ENCODE measurements at regions not wholly inside any gene's neighbourhood (a gene's known extent, or its start where the extent isn't known, plus 50 kb on each side); places are given as distances from the start of the nearest gene placed in this dataset.

DNA sequence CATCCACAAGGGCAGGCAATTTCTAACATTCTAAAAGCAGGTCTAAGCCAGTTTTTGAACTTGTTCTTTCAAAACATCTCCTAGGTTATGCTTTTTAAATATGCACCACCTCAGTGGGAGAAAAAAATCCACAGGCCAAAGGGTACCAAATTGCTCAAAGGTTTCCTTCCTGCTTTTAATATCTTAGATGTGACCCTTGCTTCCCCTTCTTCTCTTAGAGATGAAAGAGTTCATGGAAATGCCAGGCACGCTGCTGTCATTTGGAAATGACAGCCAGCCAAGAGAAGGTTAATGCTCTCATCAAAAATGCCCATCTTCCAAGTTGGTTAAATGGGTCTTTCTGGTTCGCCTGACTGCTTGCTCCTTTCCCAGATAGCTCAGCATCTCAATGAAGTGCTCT lies 497.1 kb downstream of the CD83 start:
- DNase-seq (ENCODE audit: low read depth in 1 of 2, low spot score in 1 of 2): peak in 1 of 2 experiments; percentile 18
- TF ChIP-seq GABPA (IDR thresholded peaks at IDR 0.05; ENCODE audit: low read depth): no peak
- TF ChIP-seq SPI1 (IDR thresholded peaks at IDR 0.05; ENCODE audit: borderline replicate concordance, low read depth): no peak
- TF ChIP-seq, protein P1, sequence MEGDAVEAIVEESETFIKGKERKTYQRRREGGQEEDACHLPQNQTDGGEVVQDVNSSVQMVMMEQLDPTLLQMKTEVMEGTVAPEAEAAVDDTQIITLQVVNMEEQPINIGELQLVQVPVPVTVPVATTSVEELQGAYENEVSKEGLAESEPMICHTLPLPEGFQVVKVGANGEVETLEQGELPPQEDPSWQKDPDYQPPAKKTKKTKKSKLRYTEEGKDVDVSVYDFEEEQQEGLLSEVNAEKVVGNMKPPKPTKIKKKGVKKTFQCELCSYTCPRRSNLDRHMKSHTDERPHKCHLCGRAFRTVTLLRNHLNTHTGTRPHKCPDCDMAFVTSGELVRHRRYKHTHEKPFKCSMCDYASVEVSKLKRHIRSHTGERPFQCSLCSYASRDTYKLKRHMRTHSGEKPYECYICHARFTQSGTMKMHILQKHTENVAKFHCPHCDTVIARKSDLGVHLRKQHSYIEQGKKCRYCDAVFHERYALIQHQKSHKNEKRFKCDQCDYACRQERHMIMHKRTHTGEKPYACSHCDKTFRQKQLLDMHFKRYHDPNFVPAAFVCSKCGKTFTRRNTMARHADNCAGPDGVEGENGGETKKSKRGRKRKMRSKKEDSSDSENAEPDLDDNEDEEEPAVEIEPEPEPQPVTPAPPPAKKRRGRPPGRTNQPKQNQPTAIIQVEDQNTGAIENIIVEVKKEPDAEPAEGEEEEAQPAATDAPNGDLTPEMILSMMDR (IDR thresholded peaks at IDR 0.05; ENCODE audit: insufficient read depth, low read length): no peak
- TF ChIP-seq, protein P2, sequence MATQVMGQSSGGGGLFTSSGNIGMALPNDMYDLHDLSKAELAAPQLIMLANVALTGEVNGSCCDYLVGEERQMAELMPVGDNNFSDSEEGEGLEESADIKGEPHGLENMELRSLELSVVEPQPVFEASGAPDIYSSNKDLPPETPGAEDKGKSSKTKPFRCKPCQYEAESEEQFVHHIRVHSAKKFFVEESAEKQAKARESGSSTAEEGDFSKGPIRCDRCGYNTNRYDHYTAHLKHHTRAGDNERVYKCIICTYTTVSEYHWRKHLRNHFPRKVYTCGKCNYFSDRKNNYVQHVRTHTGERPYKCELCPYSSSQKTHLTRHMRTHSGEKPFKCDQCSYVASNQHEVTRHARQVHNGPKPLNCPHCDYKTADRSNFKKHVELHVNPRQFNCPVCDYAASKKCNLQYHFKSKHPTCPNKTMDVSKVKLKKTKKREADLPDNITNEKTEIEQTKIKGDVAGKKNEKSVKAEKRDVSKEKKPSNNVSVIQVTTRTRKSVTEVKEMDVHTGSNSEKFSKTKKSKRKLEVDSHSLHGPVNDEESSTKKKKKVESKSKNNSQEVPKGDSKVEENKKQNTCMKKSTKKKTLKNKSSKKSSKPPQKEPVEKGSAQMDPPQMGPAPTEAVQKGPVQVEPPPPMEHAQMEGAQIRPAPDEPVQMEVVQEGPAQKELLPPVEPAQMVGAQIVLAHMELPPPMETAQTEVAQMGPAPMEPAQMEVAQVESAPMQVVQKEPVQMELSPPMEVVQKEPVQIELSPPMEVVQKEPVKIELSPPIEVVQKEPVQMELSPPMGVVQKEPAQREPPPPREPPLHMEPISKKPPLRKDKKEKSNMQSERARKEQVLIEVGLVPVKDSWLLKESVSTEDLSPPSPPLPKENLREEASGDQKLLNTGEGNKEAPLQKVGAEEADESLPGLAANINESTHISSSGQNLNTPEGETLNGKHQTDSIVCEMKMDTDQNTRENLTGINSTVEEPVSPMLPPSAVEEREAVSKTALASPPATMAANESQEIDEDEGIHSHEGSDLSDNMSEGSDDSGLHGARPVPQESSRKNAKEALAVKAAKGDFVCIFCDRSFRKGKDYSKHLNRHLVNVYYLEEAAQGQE (IDR thresholded peaks at IDR 0.05; ENCODE audit: insufficient replicate concordance, low read depth): no peak
- no peak overlapping the region for H3K4me3 ChIP-seq (replicated peaks; ENCODE audit: insufficient read depth, low read length)
- H3K27me3 ChIP-seq (ENCODE audit: insufficient read depth, poor library complexity, severe bottlenecking): no peaks in the 10 kb centered on the region
- no peak overlapping the region for H3K27ac ChIP-seq (replicated peaks)

DNA sequence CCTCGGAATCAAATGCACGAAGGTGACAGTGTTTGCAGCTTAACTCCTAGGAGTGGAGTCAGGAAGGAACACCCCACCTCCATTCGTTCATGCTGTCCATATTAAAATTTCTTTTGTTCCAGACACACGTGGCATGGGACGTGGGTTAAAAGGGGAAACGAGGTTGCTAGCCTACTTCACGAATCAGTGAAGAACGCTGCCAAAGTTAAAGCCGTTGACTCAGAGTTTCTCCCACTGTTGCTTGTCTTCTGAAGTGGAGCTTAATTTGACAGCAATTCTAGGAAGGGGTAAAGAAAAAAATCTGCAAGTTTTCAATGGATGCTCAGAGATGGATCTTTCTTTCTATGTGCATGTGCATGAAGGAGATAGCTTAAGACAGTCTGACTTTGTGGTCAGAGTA lies 499.1 kb downstream of the CD83 start:
- Histone ChIP-seq H3K4me3 (replicated peaks; ENCODE audit: insufficient read depth, low read length) (no peak overlapping the region), H3K27me3 (ENCODE audit: insufficient read depth, poor library complexity, severe bottlenecking) (no peaks in the 10 kb centered on the region), H3K27ac (replicated peaks) (no peak overlapping the region)
- TF ChIP-seq, protein P1 (IDR thresholded peaks at IDR 0.05; ENCODE audit: insufficient read depth, low read length): no peak
- TF ChIP-seq, protein P2 (IDR thresholded peaks at IDR 0.05; ENCODE audit: insufficient replicate concordance, low read depth): no peak
- no peak for DNase-seq (ENCODE audit: low read depth in 1 of 2, low spot score in 1 of 2)

DNA sequence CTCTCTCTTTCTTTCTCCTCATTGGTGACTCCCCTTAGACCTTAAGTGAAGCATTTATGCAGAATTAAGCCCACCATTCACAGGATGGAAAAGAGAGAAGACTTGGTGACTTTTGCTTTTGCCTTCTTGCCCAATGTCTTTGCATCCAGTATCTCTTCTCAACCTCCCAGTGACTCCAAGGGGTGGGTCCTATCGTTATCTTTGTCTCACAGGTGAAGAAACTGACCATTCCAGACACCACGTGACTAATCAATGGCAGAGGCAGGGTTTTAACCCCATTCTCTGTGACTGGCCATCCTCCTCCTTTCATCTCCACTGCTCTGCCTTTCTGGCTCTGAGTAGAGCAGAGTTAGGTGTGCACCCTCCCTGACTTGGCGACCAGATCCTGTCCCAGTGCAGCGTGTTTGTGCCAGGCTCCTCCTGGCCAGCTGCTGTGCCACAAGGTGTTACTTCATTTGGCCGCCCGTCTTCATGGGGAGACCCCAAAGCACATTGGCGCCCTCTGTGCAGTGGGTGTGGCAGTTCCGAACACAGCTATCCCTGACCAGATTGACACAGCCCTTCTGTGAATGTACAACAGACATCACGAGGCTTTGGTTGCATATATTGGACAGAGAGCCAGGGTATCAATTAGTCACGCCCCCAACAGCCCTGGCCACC lies 501.3 kb downstream of the CD83 start:
- no peak for TF ChIP-seq GABPA (IDR thresholded peaks at IDR 0.05; ENCODE audit: low read depth)
- TF ChIP-seq, protein P2 (IDR thresholded peaks at IDR 0.05; ENCODE audit: insufficient replicate concordance, low read depth): no peak
- TF ChIP-seq POLR2AphosphoS5 (IDR thresholded peaks at IDR 0.05; ENCODE audit: low read depth): no peak
- TF ChIP-seq, protein P1 (IDR thresholded peaks at IDR 0.05; ENCODE audit: insufficient read depth, low read length): no peak
- TF ChIP-seq SPI1 (IDR thresholded peaks at IDR 0.05; ENCODE audit: borderline replicate concordance, low read depth): no peak
- no peaks in the 10 kb centered on the region for H3K27me3 ChIP-seq (ENCODE audit: insufficient read depth, poor library complexity, severe bottlenecking)
- H3K4me3 ChIP-seq (replicated peaks; ENCODE audit: insufficient read depth, low read length): no peak overlapping the region
- H3K27ac ChIP-seq (replicated peaks): no peak overlapping the region
- no peak for DNase-seq (ENCODE audit: low read depth in 1 of 2, low spot score in 1 of 2)

Data from HL-60 (cell line).